GM21576 (cell line): ENCODE measurements at regions not wholly inside any gene's neighbourhood (a gene's known extent, or its start where the extent isn't known, plus 50 kb on each side); places are given as distances from the start of the nearest gene placed in this dataset.

Experiments
- ATAC-seq: cut with Tn5 transposase; IDR thresholded peaks from one replicate; pipeline ENCODE4 v1.9.1; 2021; ENCODE audit warnings: mild to moderate bottlenecking, moderate library complexity; ENCODE audit not compliant: unreplicated experiment

DNA sequence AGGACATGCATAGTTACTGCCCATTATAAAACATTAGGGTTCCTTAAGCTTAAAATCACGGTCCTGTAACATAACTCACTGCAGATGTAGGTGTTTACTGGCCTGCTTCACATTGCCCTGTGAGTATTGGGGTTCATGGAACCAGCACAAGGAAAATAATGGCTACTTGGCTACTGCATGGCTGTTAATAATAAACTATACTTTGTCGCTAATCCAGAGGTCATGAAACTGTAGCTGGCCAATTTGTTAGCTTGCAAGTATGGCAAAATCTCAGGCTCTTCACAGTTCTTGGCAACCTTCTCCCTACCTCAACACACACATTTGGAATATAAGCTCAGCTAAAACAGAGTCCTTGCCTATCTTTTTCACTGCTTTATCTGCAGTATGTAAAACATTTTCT is 274.0 kb upstream of the NR5A2 start:
- no peak for ATAC-seq

DNA sequence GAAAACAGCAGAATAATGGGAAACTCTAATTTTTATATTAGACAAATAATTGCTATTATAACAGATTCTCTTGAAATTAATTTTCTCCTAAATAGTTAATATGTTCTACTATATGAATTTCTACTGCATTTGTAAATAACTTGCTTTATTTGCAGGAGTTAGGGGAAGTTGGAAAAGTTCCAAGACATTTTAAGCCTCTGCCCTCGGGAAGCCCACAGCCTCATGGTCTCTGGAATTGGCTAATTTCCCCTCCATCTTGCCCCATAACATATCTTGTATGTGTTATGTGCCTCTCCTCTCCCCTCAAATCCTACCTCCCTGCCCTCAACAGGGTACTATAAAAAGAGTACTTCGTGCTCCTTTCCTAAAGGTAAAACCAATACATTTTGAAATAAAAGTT is 271.4 kb upstream of the NR5A2 start:
- no peak for ATAC-seq

DNA sequence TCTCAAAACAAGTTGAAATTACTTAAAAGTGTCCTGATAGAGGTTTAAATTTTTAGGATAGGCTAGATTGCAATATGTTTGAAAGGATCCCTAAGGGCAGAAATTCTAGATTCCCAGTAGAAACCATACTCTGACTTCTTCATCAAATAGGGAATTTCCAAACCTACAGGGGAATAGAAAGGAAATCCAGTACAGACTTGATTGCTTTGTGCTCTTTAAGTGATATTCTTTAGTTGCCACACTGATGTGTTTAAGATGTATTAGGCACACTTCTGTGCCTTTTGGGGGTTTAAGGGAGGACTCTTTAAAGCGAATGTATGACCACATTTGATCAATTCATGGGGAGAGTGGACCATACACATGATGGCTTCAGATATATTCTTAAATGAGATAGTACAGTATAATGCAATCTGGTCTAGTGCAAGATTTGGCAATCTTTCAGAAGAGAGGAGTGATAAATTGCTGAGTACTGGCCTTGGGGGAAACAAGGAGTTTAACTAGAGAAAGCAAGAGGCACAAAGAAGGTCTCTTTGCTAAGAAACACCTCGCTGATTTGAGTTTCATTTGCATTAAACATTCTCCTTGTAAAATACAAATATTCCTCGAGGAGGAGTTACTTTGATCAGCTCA is 268.8 kb upstream of the NR5A2 start:
- no peak for ATAC-seq

DNA sequence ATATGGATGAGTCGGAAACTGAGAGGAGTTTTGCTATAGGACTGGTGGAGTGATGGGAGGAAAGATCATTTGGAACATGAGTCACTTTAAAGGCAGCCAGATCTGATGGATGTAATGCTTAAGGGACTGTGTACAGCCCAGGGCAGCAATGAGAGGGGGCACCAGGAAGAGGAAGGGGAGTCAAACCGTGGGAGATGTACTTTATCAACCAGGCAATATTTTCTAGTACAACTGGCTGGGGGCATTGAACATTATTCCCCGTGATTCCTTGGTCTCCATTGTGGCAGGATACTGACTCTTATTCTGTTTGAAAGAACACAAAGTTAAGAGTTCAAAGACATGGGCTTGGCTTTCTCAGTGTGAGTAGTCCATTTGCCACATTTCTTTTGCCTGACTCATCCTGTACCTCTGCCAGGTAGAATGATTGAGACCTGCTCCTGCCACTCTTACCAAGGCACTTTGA is 268.2 kb upstream of the NR5A2 start:
- ATAC-seq, result no peak

DNA sequence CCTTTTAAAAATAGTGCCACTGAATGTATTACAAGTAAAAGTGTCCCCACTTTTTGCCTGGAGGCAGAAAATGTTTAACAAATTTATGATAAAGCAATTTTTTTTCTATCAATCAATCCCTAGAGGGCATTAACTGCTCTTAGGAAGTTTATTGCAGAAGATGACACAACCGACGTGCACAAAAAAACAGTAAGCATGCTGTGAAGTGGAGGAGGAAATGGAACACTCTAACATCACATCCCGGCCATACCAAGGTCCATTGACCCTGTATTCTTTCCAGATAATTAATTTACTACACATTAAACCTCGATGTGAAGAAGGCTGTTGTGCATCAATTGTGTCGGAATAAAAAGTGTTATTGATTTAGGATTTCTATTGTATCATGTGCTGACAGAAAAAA is 264.9 kb upstream of the NR5A2 start:
- no peak for ATAC-seq

DNA sequence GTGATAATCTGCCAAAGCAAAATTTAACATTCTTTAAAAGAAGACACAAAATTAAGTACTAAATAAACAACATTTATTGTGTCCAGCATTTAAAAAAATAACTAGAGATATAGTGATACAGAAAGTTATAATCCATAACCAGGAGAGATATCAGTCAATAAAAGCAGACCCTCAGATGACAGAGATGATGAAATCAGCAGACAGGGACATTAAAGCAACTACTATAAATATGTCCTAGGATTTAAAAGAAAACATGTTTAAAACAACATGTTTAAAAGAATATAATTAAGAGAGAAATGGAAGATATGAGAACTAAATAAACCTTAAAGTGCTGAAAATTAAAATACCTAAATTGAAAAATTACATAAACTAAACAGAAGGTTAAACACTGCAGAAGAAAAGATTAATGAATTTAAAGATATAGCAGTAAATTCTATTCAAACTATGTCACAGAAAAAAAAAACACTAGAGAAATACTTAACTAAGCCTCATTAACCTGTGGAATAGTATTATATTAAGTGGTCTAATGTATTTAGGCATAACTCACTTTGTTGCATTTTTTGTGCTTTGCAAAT is 261.2 kb upstream of the NR5A2 start:
- no peak for ATAC-seq

DNA sequence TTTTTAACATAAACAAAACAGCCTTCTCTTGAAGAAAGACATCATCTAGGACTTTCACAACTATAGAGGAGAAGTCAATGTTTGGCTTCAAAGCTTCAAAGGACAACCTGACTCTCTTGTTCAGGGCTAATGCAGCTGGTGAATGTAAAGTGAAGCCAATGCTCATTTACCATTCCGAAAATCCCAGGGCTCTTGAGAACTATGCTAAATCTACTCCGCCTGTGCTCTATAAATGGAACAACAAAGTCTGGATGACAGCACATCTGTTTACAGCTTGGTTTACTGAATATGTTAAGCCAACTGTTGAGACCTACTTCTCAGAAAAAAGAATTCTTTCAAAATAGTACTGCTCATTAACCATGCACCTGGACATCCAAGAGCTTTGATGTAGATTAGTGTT is 259.8 kb upstream of the NR5A2 start:
- ATAC-seq, result no peak

DNA sequence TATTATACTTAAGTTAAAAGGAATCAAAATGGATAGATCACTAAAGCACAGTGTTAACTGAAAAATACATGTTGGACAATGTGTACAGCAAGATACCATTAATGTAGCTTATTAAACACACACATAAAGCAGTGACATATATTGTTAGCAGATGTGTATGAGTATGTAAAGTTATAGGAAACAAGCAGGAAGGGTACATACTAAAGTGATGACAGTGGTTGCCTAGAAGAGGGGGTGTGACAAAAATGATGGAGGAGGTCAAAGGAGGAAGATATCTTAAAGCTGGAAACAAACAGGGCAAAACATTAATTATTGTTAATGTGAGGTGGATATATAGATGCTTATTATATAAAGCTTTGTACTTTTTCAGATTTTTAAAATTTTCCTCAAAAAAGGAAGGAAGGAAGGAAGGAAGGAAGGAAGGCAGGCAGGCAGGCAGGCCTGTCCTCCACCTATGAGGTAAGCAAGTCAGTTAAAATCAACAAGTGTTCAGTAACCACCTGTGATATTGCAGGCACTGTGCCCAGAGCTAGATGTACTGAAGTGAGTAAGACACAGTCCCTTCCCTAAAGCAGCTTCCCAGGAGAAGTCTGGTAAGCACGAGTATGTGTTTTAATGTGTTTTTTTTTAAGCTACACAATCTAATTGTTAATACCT is 252.9 kb upstream of the NR5A2 start:
- no peak for ATAC-seq

DNA sequence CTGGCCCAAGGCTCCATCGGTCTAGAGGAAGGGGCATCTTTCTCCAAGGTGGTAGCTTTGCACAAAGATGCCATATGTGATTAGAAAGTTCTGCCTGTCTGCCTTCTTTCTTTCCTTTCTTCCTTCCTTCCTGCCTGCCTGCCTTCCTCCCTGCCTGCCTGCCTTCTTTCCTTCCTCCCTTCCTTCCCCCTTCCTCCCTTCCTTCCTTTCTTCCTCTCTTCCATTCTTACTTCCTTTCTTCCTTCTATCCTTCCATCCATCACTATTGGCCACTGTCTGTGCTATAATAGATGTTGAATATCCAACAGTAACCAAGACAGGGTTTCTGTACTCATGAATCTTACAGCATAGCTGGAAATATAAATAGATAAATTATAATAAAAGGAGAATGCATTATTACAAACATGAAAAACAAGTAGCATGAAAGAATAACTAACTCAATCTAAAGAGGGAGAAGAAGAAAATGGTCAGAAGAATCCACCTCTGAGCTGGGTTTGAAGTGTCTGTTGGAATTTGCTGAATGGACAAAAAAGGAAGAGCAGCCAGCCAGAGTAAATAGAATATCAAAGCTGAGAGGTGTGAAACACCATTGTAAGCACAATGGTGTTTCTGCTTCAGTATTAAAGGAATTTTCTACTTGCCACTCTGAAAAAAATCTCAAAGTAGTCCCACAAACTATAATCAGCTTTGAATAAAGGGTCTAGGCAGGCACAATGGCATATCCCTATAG is 250.6 kb upstream of the NR5A2 start:
- no peak for ATAC-seq

DNA sequence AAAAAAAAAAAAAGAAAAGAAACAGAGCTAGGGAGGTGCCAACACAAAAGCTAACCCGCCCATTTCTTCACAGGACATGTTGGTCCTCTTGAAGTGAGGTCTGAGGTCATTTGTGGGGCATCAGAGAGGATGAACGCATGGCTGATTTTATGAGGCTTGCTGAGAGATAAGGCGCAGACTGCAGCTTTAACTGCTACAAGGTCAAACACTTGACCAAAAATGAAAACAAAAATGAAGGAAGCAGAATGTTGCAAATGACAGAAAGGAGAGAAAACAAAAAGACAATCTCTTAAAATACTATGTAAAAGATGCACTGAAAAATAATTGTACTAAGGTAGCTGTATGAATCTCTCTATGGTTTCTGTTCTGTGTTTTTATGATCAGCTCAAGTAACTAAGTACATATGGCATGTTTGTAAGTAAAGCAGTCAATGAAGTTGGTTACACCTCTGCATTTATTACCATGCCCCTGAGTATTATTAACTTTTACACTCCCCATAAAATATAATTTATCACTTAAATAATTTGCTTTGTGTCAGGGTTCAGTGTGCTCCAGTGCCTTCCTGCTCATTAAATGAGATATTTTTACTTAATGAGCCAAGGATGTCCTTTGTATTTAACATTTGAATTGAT is 249.1 kb upstream of the NR5A2 start:
- ATAC-seq, result no peak

DNA sequence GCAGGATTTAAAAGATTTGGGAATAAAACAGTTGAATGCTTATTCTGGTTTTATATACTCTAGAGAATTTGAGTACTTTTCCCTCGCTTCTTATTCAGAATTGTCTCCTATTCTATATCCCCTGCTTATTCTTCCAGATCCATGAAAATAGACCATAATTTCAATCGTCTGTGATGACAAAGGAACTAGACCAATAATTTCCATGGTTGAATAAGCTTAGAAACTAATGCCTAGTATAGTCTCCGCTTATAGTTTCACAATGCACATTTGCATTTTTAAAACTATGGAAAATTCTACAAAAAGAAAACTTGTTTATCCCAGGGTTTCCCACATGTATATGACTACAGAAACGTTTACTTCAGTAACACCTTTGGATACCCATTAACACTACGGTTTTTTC is 247.4 kb upstream of the NR5A2 start:
- ATAC-seq, result no peak

DNA sequence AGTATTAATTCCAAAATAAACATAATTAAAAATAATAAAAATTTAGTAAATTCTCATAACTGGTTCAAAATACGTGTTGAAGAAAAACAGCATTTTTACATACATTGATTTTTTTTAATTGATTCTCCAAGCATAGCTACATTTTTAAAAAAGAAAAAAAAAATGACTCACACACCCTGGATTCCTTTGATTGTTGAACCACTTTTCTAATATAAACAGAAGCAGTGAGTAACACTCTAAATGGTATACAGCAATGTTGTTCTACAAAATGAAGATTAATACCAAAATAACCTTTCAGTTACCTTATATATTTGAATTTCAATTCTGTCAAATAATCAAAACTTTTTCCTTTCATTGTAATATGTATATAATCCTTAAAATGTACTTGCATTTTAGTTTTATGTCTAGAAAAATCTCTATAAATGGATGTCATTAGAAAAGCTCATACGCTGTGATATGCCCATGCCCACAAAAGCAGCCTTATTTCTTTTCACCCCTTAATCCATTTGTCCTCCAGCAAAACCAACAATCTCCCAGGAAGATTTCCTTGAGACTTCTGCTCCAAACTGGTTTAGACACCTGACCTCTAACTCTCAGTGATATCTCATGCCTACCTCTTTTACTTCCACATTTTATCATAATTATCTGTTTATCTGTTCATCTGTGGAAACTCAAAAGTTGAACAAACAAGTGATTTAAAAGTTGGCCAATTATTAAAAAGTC is 246.4 kb upstream of the NR5A2 start:
- ATAC-seq, result no peak

DNA sequence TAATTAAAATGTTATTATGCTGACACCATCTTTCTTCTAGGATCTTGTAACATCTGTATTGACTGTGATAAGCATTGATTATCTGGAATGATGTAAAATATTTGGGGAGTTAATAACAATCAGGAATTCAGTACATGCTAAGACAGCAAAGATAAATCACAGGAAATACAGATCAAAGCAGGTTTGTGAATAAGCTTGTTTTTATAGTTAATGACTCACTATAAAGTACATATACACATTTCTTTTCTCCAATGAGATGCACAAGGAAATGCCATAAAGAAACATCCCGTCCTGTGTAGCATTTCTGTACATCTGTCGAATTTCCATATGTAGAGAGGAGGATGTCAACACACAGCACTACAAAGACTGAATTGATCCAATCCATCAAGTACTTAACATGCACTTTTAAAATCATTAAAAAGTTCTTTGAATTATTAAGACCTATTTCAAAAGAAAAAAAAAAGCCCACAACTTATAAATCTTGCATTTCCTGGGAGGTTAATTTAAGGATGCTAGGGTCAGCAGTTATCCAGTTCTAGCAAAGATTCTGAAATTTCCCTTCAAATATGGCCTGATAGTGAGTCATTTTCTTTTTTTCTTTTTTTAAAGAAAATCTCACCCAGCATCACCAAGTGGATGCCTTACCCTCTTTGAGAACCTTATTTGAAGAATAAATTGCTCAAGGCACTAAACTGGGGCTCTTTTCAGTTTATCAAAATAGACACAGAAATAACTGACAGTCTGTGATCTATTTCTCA is 243.2 kb upstream of the NR5A2 start:
- ATAC-seq, result no peak

DNA sequence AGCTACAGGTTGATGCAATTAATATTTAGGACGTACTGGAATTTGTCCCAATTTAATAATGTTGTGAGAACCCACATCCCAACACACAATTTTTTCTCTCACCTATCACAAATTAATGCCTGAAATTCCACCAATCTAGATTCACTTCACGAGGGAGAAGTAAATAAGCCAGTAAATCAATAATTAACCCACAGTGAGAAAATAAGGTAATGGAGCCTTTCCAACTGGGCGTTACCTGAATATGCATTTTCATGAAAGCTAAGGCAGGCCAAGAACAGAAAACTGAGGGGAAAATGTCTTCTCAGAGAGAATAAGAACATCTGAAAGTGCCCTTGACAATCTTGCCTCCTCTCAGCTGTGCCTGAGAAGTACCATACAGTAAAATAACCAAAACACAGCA is 240.8 kb upstream of the NR5A2 start:
- ATAC-seq, result no peak

DNA sequence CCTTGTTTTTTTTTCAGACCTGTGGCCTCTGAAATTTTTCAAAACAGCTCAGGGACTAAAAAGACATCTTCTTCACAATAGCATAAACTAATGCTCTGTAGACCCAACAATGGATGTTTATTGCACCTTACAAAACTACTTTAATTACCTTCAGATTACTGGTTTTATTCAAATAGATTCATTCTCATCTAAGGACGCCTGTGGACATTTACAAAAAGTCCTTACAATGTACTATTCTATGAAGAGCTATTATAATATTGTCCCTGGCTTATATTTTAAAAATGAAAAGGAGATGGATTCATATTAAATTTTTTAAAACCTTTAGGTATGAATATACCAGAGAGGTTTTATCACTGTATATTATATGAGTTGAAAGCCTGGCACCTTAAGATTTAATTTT is 238.4 kb upstream of the NR5A2 start:
- no peak for ATAC-seq

DNA sequence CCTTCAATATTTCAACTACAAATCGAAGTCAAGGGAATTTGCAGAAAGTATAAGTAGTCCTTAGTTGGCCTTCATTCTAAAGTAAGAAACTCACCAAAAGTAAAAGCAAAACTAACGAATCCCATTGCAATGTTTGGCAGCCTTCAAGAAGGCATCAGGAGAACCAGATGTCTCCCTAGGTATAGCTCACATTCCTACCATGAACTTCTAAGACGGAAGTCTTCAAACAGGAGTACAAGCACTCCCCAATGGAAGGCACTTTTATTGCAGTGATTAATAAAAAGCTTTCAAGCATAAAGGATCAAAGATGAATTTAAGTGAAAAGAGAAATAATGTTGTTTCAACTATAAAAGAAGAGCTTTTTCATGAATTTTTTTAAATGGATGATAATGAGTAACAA is 236.0 kb upstream of the NR5A2 start:
- ATAC-seq, result no peak

DNA sequence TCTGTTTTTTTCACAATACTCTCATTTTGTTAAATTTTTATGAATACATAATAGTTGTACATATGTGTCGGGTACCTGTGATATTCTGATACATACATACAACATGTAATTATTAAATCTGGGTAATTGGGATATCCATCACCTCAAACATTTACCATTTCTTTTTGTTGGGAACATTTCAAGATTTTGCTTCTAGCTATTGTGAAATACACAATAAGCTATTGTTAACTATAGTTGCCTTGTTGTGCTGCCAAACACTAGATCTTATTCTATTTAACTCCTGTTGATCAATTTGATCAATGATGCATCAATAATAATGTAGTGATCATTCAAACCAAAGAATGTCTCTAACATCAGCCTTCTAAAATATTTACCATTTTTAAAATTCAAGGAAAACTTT is 234.6 kb upstream of the NR5A2 start:
- ATAC-seq, result no peak

DNA sequence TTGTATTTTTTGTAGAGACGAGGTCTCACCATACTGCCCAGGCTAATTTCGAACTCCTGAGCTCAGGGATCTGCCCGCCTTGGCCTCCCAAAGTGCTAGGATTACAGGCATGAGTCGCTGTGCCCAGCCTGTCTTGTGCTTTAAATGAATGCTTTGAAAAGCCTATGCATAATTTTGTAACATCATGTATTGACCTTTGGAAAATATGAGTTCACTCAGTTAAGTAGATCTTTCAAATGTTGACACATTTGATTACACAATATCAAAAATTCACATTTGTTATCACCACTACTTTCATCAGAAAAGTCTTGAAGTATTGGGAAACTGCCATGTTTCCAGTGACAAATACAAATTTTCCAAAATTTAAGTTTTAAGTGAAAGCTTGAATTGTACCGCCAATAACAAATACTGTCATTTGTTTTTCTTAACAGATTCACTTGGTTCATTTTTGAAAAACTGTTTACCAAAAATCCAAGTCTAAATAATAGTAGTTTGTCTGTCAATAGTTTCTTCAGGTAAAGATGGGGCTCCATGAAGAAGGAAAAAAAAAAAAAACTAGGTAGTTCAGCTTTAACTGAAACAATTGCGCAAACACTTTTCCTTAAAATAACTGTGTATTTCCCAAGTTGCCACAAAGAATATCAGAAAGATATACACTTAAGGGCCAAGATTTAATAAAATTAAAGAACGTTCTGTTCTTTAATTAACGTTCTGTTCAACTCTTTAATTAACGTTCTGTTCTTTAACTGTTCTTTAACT is 233.2 kb upstream of the NR5A2 start:
- ATAC-seq, result no peak

DNA sequence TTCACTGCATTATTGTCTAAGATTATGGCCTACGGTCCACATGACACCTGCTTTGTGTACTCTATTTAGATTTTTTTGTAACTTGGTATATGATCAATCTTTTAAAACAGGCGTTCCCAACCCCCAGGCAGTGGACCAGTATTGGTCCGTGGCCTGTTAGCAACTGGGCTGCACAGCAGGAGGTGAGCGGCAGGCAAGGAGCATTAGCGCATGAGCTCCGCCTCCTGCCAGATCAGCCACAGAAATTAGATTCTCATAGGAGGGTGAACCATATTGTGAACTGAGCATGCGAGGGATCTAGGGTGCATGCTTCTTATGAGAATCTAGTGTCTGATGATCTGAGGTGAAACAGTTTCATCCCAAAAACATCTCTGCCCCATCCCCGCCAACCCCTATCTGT is 228.4 kb upstream of the NR5A2 start:
- ATAC-seq, result no peak
